ENCODE measurements at regions not wholly inside any gene's neighbourhood (a gene's known extent, or its start where the extent isn't known, plus 50 kb on each side); places are given as distances from the start of the nearest gene placed in this dataset.

DNA sequence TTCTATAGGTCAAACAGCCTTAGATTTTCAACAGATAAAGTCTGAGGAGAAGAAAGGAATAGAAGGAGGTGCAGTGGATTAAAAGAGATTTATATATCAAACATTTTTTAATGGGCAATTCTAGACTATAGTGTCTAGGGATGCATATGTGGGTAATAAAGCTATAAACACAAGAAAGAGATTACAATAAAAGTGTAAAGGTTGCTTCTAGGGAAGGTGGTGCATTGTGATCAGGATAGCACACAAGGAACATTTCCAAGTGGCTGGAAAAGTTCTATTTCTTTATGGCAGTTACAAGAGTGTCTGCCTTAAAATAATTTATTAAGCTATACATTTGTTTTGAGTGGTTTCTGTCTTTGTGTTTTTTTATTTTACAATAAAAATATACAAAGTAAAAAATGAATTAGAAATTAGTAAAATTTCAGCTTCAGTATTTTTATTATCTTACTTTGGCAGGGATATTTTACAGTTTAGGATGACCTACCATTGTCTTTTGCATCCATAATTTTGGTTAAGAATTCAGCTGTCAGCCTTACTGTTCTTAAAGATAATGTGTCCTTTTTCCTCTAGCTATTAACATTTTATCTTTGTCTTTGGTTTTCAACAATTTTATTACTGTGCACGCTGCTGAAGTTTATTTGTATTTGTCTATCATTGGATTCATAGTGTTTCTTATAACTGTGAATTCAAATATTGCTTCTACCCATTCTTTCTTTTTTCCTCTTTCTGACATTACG lies 221.8 kb downstream of the LACC1 start:
- no peaks in the 10 kb centered on the region for H3K27me3 ChIP-seq (ENCODE audit: low read length)
- H3K79me2 ChIP-seq (ENCODE audit: low read length): no peaks in the 10 kb centered on the region
- H3K9me2 ChIP-seq (replicated peaks; ENCODE audit: insufficient read depth, low read length): no peaks in the 10 kb centered on the region
- H3K4me2 ChIP-seq (ENCODE audit: low read depth, low read length, poor library complexity, severe bottlenecking): no peak overlapping the region
- no peaks in the 10 kb centered on the region for H3K4me1 ChIP-seq (ENCODE audit: low read length)
- no peaks in the 10 kb centered on the region for H3K36me3 ChIP-seq (ENCODE audit: insufficient read depth, low read length)
- DNase-seq: no peak
- H3K9ac ChIP-seq (ENCODE audit: low read length): no peak overlapping the region
- no peak overlapping the region for H3K27ac ChIP-seq (ENCODE audit: low read length)
- H3K9me3 ChIP-seq (ENCODE audit: low read length): no peaks in the 10 kb centered on the region
- H3K4me3 ChIP-seq (ENCODE audit: low read length): no peak overlapping the region
- H4K20me1 ChIP-seq (ENCODE audit: insufficient read depth, low read depth, low read length): no peaks in the 10 kb centered on the region
- H2AFZ ChIP-seq (ENCODE audit: low read length): no peak overlapping the region

DNA sequence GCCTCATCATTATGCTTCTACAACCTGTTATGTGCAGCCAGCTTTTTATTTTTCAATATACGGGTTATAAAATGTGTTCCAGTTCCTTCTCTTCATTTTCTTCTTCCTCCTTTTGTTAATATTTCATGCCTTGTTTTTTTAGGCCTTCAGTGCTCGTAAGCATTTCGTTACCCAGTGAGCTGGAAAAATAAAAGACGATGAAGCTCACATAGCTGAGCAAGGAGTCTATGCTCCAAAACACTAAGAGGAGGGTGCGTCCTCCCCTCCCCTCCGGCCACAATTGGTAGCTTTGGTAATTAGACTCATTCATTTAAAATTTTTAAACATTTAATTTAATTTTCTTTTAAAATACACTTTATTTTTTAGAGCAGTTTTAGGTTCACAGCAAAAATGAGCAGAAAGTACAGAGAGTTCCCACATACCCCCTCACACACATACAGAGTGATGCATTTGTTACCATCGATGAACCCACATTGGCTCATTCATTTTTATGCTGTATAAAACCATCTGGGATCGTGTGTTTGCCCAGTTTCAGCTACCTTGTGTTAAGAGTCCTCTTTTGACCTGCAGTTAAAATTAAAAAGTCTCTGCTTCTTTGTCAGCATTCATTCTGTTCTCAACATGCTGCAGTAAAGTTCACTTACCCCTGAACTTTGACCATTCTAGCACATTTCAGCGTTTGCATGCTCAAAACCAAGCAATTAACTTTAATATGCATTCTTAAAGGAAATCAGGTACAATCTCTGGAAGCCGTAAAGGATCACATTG lies 223.9 kb downstream of the LACC1 start:
- no peak overlapping the region for H2AFZ ChIP-seq (ENCODE audit: low read length)
- no peak for DNase-seq
- no peaks in the 10 kb centered on the region for H4K20me1 ChIP-seq (ENCODE audit: insufficient read depth, low read depth, low read length)
- H3K4me3 ChIP-seq (ENCODE audit: low read length): no peak overlapping the region
- H3K79me2 ChIP-seq (ENCODE audit: low read length): no peaks in the 10 kb centered on the region
- no peak overlapping the region for H3K9ac ChIP-seq (ENCODE audit: low read length)
- H3K9me2 ChIP-seq (replicated peaks; ENCODE audit: insufficient read depth, low read length): no peaks in the 10 kb centered on the region
- no peaks in the 10 kb centered on the region for H3K36me3 ChIP-seq (ENCODE audit: insufficient read depth, low read length)
- H3K4me2 ChIP-seq (ENCODE audit: low read depth, low read length, poor library complexity, severe bottlenecking): no peak overlapping the region
- H3K27ac ChIP-seq (ENCODE audit: low read length): no peak overlapping the region
- no peaks in the 10 kb centered on the region for H3K27me3 ChIP-seq (ENCODE audit: low read length)
- H3K4me1 ChIP-seq (ENCODE audit: low read length): no peaks in the 10 kb centered on the region
- H3K9me3 ChIP-seq (ENCODE audit: low read length): no peaks in the 10 kb centered on the region

DNA sequence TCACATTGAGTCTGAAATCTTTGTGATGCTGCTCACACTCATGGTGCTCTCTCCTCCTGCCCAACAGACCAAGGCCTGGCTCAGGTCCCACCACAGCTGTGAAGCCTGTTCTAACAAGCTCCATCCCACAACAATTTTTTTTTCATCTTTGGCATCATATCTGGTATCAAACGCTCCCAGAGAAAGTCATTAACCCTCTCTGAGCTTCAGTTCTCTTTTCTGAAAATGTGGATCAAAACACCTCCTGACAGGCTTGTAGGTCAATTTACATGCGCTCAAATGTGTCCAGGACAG lies 224.4 kb downstream of the LACC1 start:
- H3K36me3 ChIP-seq (ENCODE audit: insufficient read depth, low read length): no peaks in the 10 kb centered on the region
- H3K4me2 ChIP-seq (ENCODE audit: low read depth, low read length, poor library complexity, severe bottlenecking): no peak overlapping the region
- H4K20me1 ChIP-seq (ENCODE audit: insufficient read depth, low read depth, low read length): no peaks in the 10 kb centered on the region
- no peak overlapping the region for H3K27ac ChIP-seq (ENCODE audit: low read length)
- no peaks in the 10 kb centered on the region for H3K9me2 ChIP-seq (replicated peaks; ENCODE audit: insufficient read depth, low read length)
- H3K27me3 ChIP-seq (ENCODE audit: low read length): no peaks in the 10 kb centered on the region
- no peak overlapping the region for H3K4me3 ChIP-seq (ENCODE audit: low read length)
- no peak for DNase-seq
- no peaks in the 10 kb centered on the region for H3K4me1 ChIP-seq (ENCODE audit: low read length)
- H3K9ac ChIP-seq (ENCODE audit: low read length): no peak overlapping the region
- H2AFZ ChIP-seq (ENCODE audit: low read length): no peak overlapping the region
- no peaks in the 10 kb centered on the region for H3K79me2 ChIP-seq (ENCODE audit: low read length)
- H3K9me3 ChIP-seq (ENCODE audit: low read length): no peaks in the 10 kb centered on the region

DNA sequence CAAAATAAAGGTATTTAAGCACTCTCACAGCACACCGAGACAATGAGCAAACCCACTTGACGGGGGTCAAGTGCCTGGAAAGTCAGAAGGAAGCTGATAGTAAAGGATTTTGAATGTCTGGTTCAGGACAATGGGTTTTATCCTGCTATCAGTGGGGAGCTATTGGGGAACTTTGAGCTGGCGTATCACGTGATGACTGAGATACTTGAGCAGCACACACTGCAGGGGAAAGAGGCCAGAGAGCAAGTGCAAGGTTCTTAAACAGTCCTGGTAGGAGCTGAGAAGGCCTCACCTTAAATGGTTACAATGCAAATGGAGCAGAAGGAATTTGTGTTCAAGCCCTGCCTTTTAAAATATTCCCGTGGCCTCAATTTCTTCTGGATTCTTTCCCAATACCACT lies 225.3 kb downstream of the LACC1 start:
- no peak for DNase-seq
- Histone ChIP-seq H3K36me3 (ENCODE audit: insufficient read depth, low read length) (no peaks in the 10 kb centered on the region), H3K27me3 (ENCODE audit: low read length) (no peaks in the 10 kb centered on the region), H3K9me2 (replicated peaks; ENCODE audit: insufficient read depth, low read length) (no peaks in the 10 kb centered on the region), H3K79me2 (ENCODE audit: low read length) (no peaks in the 10 kb centered on the region), H4K20me1 (ENCODE audit: insufficient read depth, low read depth, low read length) (no peaks in the 10 kb centered on the region), H3K4me2 (ENCODE audit: low read depth, low read length, poor library complexity, severe bottlenecking) (no peak overlapping the region), H3K27ac (ENCODE audit: low read length) (no peak overlapping the region), H2AFZ (ENCODE audit: low read length) (no peak overlapping the region), H3K4me1 (ENCODE audit: low read length) (no peaks in the 10 kb centered on the region), H3K9ac (ENCODE audit: low read length) (no peak overlapping the region), H3K9me3 (ENCODE audit: low read length) (no peaks in the 10 kb centered on the region), H3K4me3 (ENCODE audit: low read length) (no peak overlapping the region)

DNA sequence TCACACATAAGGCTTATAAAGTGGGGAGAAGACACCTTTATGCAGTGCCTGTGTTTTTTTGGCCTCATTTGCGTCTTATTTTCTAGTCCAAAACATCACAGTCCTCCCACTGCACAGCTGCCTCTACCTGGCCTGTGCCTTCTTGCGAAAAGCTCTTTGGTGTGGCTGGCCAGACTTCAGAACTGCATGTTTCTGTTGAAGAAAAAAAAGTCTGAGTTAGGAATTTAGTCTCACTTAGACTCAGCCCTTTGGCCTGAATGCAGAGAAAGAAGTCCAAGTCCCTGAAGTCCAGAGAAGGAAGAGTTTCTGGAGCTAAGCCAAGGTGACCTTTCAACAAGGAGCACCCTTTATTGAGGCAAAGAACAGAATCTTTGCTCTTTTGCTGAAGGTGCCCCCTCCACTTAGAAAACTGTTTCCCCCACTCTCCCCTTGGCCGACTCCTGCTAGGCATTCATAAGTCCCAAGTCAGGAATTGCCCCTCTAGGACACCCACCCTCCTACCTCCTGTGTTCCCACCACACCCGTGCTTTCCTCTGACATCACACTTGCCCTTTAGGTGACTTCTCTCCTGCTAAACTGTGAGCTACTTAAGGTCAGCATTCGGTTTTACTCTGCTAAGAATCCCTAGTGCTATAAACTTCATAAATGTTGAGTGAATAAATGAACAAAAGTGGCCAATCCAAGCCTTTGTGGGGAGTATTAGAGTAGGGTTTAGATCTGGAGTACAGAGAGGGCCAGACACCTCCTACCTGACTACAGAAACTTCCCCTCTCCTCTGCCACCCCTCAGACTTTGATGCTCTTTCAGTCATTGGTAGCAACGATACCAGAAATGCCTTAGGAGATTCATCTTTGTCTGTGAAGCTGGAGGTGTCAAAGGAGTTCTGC lies 226.8 kb downstream of the LACC1 start:
- Histone ChIP-seq H3K27me3 (ENCODE audit: low read length) (no peaks in the 10 kb centered on the region), H3K9ac (ENCODE audit: low read length) (no peak overlapping the region), H3K4me1 (ENCODE audit: low read length) (no peaks in the 10 kb centered on the region), H4K20me1 (ENCODE audit: insufficient read depth, low read depth, low read length) (no peaks in the 10 kb centered on the region), H3K4me2 (ENCODE audit: low read depth, low read length, poor library complexity, severe bottlenecking) (no peak overlapping the region), H3K27ac (ENCODE audit: low read length) (no peak overlapping the region), H3K36me3 (ENCODE audit: insufficient read depth, low read length) (no peaks in the 10 kb centered on the region), H3K79me2 (ENCODE audit: low read length) (no peaks in the 10 kb centered on the region), H2AFZ (ENCODE audit: low read length) (no peak overlapping the region), H3K9me2 (replicated peaks; ENCODE audit: insufficient read depth, low read length) (no peaks in the 10 kb centered on the region), H3K9me3 (ENCODE audit: low read length) (no peaks in the 10 kb centered on the region), H3K4me3 (ENCODE audit: low read length) (no peak overlapping the region)
- no peak for DNase-seq

DNA sequence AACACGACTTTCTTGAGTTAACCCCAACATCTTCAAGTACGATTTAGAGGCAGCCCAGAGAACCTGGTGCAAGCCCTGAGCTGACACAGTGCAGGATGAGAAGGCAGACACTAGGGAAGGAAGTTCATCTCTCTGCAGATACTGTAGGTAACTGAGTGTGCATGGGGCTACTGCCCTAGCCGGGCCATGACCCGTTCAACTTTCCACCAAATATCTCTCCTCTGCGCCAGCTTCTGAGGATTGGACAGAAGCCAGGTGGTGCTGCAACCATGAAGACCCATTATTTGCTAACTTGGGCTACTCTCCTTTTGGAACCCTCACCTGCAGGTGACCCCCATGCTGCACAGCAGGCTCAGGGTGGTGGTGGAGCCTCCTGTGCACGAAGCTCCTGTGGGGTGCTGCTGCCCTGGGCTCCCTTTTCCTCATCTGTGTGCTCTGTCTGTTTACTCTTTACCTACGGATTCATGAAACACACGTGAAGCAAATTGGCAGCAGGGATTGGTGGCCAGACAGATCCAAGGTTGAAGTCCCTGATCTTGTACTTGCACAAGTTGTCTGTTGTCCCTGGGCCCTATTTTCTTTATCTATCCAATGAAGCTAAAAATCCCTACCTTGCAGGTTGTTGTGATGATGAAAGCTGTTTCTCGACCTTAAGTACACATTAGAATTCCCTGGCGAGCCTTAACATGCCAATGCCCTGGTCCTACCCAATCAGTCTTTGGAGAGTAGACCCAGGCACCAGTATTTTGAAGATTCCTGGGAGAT lies 227.8 kb downstream of the LACC1 start:
- H2AFZ ChIP-seq (ENCODE audit: low read length): no peak overlapping the region
- H4K20me1 ChIP-seq (ENCODE audit: insufficient read depth, low read depth, low read length): no peaks in the 10 kb centered on the region
- H3K4me1 ChIP-seq (ENCODE audit: low read length): no peaks in the 10 kb centered on the region
- H3K4me2 ChIP-seq (ENCODE audit: low read depth, low read length, poor library complexity, severe bottlenecking): no peak overlapping the region
- no peak overlapping the region for H3K4me3 ChIP-seq (ENCODE audit: low read length)
- H3K9me2 ChIP-seq (replicated peaks; ENCODE audit: insufficient read depth, low read length): no peaks in the 10 kb centered on the region
- H3K36me3 ChIP-seq (ENCODE audit: insufficient read depth, low read length): no peaks in the 10 kb centered on the region
- no peak for DNase-seq
- no peaks in the 10 kb centered on the region for H3K27me3 ChIP-seq (ENCODE audit: low read length)
- H3K27ac ChIP-seq (ENCODE audit: low read length): no peak overlapping the region
- no peaks in the 10 kb centered on the region for H3K79me2 ChIP-seq (ENCODE audit: low read length)
- no peak overlapping the region for H3K9ac ChIP-seq (ENCODE audit: low read length)
- no peaks in the 10 kb centered on the region for H3K9me3 ChIP-seq (ENCODE audit: low read length)

DNA sequence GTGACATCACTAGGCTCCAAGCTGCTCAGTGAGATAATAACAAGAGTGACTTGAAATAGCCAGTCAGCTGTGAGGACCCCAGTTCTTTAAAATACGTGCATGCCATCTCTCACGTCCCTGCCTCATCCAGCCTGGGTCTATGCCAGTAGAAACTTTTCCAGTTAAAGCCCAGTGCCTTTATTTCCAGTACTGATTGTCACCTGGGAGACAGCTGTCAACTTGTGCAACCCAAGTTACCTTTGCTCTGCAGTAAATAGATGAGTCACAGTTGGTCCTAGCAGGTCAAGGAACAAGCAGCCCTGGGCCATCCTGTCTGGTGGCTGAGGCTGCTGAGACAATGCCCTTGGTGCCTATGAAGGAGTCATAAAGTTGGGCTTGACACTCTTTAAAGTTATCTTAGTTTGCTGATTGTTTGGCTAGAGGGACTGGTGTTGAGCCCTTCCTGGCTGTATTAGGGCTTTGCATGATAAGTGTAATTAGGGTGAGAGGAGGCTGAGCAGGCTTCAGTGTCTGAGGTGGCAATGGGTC lies 228.7 kb downstream of the LACC1 start:
- Histone ChIP-seq H3K27ac (ENCODE audit: low read length) (no peak overlapping the region), H4K20me1 (ENCODE audit: insufficient read depth, low read depth, low read length) (no peaks in the 10 kb centered on the region), H3K4me2 (ENCODE audit: low read depth, low read length, poor library complexity, severe bottlenecking) (no peak overlapping the region), H3K9ac (ENCODE audit: low read length) (no peak overlapping the region), H3K79me2 (ENCODE audit: low read length) (no peaks in the 10 kb centered on the region), H3K9me2 (replicated peaks; ENCODE audit: insufficient read depth, low read length) (no peaks in the 10 kb centered on the region), H3K27me3 (ENCODE audit: low read length) (no peaks in the 10 kb centered on the region), H3K36me3 (ENCODE audit: insufficient read depth, low read length) (no peaks in the 10 kb centered on the region), H2AFZ (ENCODE audit: low read length) (no peak overlapping the region), H3K4me1 (ENCODE audit: low read length) (no peaks in the 10 kb centered on the region), H3K4me3 (ENCODE audit: low read length) (no peak overlapping the region), H3K9me3 (ENCODE audit: low read length) (no peaks in the 10 kb centered on the region)
- no peak for DNase-seq

Measured in Karpas-422 (cell line).